Fibroblast of lung (primary cell): ENCODE measurements at regions not wholly inside any gene's neighbourhood (a gene's known extent, or its start where the extent isn't known, plus 50 kb on each side); places are given as distances from the start of the nearest gene placed in this dataset.

Experiments used
- EZH2 ChIP-seq: IDR thresholded peaks from 2 replicates; pipeline ENCODE4 v1.5.1; 2012; ENCODE audit warnings: low read length, control low read depth, mild to moderate bottlenecking; ENCODE audit errors: missing control alignments
- TF ChIP-seq, protein P1 (sequence below), 2 donors: IDR thresholded peaks in 1 of 2; conservative IDR thresholded peaks in 1 of 2; 1 replicate in 1 of 2; 2 replicates in 1 of 2; pipeline ENCODE4 v1.5.1; 2011 to 2012; ENCODE audit warnings: low read length in 2 of 2, control low read depth in 1 of 2, inconsistent platforms in 1 of 2, low read depth in 1 of 2, mild to moderate bottlenecking in 1 of 2

GRCh38 chr12:82182601-82183190 lies 175.5 kb downstream of the CCDC59 start:
- TF ChIP-seq, protein P1, sequence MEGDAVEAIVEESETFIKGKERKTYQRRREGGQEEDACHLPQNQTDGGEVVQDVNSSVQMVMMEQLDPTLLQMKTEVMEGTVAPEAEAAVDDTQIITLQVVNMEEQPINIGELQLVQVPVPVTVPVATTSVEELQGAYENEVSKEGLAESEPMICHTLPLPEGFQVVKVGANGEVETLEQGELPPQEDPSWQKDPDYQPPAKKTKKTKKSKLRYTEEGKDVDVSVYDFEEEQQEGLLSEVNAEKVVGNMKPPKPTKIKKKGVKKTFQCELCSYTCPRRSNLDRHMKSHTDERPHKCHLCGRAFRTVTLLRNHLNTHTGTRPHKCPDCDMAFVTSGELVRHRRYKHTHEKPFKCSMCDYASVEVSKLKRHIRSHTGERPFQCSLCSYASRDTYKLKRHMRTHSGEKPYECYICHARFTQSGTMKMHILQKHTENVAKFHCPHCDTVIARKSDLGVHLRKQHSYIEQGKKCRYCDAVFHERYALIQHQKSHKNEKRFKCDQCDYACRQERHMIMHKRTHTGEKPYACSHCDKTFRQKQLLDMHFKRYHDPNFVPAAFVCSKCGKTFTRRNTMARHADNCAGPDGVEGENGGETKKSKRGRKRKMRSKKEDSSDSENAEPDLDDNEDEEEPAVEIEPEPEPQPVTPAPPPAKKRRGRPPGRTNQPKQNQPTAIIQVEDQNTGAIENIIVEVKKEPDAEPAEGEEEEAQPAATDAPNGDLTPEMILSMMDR (conservative IDR thresholded peaks at IDR 0.05 in 1 of 2, IDR thresholded peaks at IDR 0.05 in 1 of 2; ENCODE audit: low read depth in 1 of 2, low read length in 2 of 2): no peak
- TF ChIP-seq EZH2: no peak
